ENCODE measurements at regions not wholly inside any gene's neighbourhood (a gene's known extent, or its start where the extent isn't known, plus 50 kb on each side); places are given as distances from the start of the nearest gene placed in this dataset.

GRCh38 chr4:22217480-22217879 lies 268.9 kb upstream of the KCNIP4 start:
- no peak for DNase-seq

GRCh38 chr4:22216278-22216677 lies 267.7 kb upstream of the KCNIP4 start:
- no peak for DNase-seq

DNA sequence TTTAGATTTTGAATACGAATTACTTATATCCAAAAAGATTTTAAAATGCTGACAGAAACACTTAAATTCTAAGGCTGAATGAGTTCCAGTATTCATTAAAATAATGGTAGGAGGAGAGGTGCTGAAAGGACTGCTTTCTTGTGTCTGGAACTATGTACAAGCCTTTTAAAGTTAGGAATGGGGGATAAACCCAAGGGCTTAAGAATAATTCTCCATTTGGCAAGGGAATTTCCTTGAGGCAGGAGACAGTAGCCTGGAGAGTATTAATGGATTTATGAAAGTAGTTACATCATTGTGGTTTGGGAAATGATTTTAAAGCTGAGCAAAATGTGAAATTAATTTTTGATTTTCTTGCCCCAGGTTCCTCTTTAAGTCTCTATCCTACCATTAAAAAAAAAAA lies 266.5 kb upstream of the KCNIP4 start:
- DNase-seq, result no peak

- DNase-seq, result no peak
Measured at GRCh38 chr4:22203711-22204011, 255.1 kb upstream of the KCNIP4 start.

DNA sequence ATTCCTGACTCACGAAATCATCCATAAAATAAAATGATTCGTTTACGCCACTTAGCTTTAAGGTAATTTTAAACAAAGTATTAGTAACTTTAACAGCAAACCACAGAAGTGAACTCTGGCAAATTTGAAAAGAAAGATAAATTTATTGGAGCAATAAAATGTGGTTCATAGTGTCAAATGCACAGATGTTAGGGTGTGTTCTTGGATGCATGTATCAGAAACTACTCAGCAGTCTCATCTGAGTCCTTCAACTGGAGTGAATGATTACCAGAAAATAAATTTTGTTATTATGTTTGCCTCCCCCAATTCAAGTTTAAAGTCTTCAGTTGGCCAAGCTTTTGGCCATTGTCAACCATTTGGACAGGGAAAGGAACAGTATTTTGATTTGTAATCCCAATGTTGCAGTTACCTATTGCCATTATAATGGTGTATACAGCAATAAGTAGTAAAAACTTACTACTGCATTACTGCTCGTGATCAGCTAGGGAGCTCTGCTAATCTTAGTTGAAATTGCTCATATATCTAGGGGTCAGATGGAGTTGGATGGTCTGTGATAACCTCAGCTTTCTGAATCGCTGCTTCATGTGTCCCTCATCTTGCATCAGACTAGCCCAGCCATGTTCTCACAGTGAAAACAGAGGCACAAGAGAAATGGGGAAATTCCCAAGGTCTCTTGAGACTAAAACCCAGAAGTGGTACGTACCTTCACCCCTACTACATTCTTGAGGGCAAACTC lies 254.6 kb upstream of the KCNIP4 start:
- no peak for DNase-seq

DNA sequence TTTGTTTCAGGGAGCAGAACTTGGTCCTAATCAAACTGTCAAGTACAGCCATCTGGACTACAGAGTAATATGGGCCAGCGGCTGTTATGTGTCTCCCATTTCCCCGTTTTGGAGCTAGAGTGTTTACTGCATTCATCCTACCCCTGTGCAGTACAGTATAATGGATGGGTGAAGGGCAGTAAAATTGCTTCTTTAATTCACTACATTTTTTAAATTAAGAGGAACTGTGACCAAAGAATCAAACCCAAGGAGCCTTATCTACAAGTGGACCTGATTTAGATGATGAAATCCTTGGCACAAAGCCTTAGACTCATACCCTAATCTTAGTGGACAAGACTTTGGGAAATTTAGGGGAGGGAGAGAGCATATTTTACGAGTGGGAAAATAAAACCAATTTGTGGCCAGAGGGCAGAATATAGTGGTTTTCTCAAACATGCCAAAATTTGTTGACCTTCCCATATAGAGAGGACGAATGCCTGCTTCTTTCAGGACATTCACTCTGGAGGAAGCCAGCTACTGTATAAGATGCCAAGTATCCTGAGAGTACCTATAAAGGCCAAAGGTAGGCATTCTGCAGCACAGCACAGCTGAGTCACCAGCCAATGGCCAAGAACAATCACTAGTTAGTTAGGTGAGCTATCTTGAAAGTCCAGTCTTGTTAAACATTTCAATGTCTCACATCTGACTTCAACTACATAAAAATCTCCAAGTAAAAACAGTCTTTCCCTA lies 253.8 kb upstream of the KCNIP4 start:
- DNase-seq, result no peak

GRCh38 chr4:22201256-22201655 lies 252.7 kb upstream of the KCNIP4 start:
- DNase-seq, result no peak

- no peak for DNase-seq
Measured at GRCh38 chr4:22196551-22196950, 248.0 kb upstream of the KCNIP4 start.

DNA sequence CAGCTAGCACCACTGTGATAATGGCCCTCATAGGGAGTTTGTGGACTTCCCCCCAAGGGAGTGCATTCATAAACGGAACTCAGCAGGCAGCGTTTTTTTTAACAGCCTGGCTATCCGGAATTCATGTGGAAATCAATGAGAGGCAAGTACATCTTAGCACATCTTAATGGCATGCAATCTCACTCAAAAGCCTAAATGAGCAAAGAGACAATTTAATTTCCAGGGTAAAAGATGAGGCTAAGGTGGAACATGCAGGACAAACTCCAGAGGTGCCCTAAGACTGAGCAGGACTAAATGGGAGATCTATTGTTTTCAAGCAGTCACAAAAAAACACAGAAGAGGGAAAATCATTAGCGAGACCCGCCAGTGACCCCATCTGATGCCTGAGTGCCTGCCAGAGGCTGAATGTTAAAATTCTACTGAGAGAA lies 243.5 kb upstream of the KCNIP4 start:
- no peak for DNase-seq

GRCh38 chr4:22191565-22191964 lies 243.0 kb upstream of the KCNIP4 start:
- DNase-seq, result no peak

DNA sequence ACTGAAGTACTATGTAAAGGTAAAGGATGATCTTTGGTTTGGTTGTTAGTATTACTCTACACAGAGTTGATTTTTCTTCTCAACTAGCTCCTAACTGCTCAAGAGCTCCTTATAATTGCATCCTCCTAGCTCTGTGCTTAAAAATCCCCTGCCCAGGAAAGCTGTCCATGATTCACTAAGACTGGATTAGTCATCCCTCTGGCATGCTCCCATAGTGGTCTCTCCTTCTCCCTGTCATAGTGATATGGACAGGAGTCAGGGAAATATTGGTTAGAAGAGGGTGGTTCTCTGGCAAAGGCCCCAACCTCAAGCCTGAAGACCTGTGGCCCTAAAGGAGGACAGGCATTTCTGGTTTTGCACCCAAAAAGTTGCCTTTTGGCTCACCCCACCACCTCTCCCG lies 242.3 kb upstream of the KCNIP4 start:
- no peak for DNase-seq

DNA sequence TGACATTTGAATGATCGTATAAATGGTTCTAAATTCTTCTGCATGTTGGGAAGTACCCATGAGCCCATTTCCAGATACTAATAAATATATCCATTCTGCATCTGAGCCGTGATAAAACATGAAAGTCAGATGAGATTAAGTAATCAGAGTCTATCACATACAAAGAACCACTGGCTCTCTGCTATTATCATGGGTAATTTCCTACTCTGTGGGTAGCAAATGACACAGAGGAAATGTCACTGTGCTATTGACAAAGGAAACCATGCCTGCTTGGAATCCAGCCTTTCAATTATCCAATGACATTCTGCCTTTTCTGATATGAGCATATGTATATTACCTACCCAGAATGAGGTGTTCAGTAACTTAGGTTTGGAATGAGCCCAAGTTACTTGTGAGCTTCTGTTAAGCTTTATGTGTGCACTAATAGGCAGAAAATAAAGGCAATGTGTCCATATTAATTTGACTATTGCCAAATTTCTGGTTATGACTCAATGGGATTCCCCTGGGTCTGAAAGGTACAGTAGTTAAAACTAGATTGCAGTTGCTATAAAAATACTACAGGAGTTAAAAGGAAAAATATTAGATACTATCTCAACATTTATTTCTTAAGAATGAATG lies 238.7 kb upstream of the KCNIP4 start:
- no peak for DNase-seq

- DNase-seq, result no peak
Measured at GRCh38 chr4:22181736-22182135, 233.2 kb upstream of the KCNIP4 start.

GRCh38 chr4:22179124-22179874 lies 230.7 kb upstream of the KCNIP4 start:
- DNase-seq, result no peak

- DNase-seq, result no peak
Measured at GRCh38 chr4:22174640-22175039, 226.1 kb upstream of the KCNIP4 start.

DNA sequence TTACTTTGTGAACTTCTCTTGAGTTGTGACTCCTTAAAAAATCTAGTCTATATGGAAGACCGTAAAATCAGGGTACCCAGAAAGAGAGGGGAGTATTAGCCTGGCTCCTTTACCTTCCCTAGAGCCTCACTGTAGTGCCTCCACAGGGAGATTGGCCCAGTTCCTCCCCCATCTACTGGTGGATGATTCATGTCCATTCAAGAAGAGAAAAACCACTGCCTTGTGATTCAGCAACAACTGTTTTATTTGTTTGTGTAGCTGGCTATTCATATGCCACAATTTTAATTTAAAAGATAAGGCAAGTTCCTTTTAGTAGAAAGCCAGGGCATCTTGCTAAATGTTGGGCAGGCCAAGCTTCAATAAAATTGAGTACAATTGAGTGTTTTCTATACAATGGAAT lies 221.8 kb upstream of the KCNIP4 start:
- no peak for DNase-seq

- DNase-seq, result no peak
Measured at GRCh38 chr4:22167201-22167600, 218.6 kb upstream of the KCNIP4 start.

GRCh38 chr4:22162454-22162853 lies 213.9 kb upstream of the KCNIP4 start:
- DNase-seq, result no peak

- DNase-seq, result no peak
Measured at GRCh38 chr4:22130741-22131140, 182.2 kb upstream of the KCNIP4 start.

DNA sequence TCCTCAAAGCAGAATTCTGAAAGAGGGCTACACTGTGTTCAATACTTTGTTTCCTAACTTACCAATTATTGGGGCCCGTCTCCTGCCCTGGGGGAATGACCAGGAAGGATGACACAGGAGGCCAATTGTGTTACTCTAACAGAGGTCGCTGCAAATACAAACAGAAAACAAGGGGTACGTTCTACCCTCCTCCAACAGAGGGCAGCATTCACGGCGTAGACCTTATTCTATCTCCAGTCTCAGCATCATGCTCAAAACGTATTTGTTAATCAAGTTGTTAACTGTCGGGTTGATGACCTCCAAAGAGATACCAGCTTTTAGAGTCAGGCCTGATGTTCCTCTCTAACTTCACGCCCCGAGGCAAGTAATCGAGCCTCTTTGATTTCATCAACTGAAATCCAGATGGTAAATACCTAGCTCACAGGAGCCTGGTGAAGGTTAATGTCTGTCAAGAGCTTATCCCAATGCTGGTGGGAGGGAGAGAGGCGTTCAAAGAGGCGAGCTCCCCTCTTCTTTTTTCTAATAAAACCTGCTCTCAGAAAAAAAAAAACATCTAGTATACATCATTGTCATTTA lies 181.0 kb upstream of the KCNIP4 start:
- DNase-seq, result no peak

DNA sequence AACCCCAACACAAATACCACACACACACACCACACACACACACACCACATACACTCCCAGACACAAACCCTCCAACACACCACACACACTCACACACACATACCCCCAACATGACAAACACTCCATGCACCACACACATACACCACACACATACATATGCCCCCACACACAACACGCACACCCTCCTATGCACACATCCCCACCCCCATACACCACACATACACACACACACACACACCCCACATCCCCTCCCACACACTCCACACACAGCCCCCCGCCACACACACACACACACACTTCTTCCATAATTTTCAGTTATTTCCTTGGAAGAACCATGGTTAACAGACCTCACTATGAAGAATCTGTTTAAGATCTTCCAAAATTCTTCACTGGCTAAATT lies 173.5 kb upstream of the KCNIP4 start:
- DNase-seq, result no peak

- no peak for DNase-seq
Measured at GRCh38 chr4:22115262-22115661, 166.7 kb upstream of the KCNIP4 start.

GRCh38 chr4:22103768-22104167 lies 155.2 kb upstream of the KCNIP4 start:
- DNase-seq, result no peak
